ENCODE measurements at regions not wholly inside any gene's neighbourhood (a gene's known extent, or its start where the extent isn't known, plus 50 kb on each side); places are given as distances from the start of the nearest gene placed in this dataset.

DNA sequence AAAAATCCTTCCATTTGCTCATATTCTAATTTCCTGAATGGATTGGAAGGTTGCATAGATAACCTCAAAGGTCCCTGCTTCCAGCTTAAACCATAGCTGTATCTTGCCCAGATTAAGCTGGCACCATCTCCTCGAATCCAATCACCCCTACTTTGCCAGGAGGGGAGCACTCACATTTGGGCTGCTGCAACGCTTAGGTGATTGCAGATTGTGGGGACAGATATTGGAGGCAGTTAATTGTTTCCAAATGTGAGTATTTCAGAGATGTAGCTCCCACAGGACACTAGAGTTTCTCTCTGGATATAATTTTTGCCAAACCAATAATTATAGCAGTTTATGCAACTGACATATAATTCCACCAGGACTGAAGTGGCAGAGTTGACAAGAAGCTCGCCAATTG is 53.5 kb upstream of the ACSL1 start:
- TF ChIP-seq, protein P1, sequence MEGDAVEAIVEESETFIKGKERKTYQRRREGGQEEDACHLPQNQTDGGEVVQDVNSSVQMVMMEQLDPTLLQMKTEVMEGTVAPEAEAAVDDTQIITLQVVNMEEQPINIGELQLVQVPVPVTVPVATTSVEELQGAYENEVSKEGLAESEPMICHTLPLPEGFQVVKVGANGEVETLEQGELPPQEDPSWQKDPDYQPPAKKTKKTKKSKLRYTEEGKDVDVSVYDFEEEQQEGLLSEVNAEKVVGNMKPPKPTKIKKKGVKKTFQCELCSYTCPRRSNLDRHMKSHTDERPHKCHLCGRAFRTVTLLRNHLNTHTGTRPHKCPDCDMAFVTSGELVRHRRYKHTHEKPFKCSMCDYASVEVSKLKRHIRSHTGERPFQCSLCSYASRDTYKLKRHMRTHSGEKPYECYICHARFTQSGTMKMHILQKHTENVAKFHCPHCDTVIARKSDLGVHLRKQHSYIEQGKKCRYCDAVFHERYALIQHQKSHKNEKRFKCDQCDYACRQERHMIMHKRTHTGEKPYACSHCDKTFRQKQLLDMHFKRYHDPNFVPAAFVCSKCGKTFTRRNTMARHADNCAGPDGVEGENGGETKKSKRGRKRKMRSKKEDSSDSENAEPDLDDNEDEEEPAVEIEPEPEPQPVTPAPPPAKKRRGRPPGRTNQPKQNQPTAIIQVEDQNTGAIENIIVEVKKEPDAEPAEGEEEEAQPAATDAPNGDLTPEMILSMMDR (IDR thresholded peaks at IDR 0.05): no peak
- TF ChIP-seq POLR2A (IDR thresholded peaks at IDR 0.05): no peak
